ENCODE measurements at regions not wholly inside any gene's neighbourhood (a gene's known extent, or its start where the extent isn't known, plus 50 kb on each side); places are given as distances from the start of the nearest gene placed in this dataset.
A peak's percentile ranks its signal among the peaks of the same experiment; 100 is the strongest.

DNA sequence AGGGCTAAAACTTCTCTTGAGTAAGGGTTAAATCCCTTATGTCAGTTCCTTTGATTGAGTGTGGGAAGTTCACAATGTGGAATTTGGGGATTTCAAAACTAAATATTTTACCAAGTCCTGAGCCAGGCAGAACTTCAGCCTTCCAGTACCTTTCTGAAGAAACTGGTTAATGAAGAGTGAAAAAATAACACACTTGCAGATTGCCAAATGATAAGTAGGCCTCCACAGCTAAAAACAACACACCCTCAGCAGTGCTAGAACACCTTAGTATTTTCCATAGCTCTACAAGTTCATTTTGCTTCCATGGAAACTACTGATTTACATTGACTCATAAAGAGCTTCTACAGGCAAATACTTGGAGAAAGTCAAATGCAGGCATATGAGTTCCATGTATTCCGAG, 326.8 kb downstream of the ZNF674 start:
- ATAC-seq: no peak
- TF ChIP-seq, protein P1, sequence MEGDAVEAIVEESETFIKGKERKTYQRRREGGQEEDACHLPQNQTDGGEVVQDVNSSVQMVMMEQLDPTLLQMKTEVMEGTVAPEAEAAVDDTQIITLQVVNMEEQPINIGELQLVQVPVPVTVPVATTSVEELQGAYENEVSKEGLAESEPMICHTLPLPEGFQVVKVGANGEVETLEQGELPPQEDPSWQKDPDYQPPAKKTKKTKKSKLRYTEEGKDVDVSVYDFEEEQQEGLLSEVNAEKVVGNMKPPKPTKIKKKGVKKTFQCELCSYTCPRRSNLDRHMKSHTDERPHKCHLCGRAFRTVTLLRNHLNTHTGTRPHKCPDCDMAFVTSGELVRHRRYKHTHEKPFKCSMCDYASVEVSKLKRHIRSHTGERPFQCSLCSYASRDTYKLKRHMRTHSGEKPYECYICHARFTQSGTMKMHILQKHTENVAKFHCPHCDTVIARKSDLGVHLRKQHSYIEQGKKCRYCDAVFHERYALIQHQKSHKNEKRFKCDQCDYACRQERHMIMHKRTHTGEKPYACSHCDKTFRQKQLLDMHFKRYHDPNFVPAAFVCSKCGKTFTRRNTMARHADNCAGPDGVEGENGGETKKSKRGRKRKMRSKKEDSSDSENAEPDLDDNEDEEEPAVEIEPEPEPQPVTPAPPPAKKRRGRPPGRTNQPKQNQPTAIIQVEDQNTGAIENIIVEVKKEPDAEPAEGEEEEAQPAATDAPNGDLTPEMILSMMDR (IDR thresholded peaks at IDR 0.05): no peak
- 60 to 73% methylated on average over 1 of the region's 1 CpG for WGBS, 2 donors

DNA sequence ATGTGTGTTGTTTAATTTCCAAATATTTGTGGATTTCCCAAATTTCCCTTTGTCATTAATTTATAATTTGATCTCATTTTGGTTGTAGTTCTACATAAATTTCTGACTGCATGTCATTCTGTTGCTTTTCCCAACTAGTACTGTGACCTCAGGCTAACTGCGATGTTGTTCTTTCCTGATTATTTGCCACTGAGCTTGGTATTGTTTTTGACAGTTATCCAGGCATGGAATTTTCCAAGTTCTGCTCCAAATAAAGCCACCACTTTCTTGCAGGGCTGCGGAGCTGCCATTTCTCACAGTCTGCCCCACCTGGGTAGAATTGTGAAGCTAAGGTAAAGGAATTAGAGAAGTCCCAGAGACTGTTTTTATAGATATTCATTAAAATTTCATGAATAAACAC, 328.8 kb downstream of the ZNF674 start:
- no peaks in the 10 kb centered on the region for H3K36me3 ChIP-seq
- no peaks in the 10 kb centered on the region for H3K9me3 ChIP-seq
- peaks cover 0 to 14% (median 2%) of the 10 kb centered on the region in 4 donors for H3K27me3 ChIP-seq
- no peak overlapping the region for H3K4me3 ChIP-seq
- H3K4me1 ChIP-seq: no peaks in the 10 kb centered on the region
- H3K27ac ChIP-seq: no peak overlapping the region
- no peak for FAIRE-seq
- TF ChIP-seq, protein P1 (IDR thresholded peaks at IDR 0.05): no peak
- intact Hi-C loops (cut with DNase I): no loop called here
- no peak for ATAC-seq
- no peak for DNase-seq
- WGBS, 2 donors: 57 to 59% methylated on average over 2 of the region's 2 CpGs

More for the DNA sequence above, 326.8 kb downstream of the ZNF674 start:
- no peaks in the 10 kb centered on the region for H3K4me1 ChIP-seq
- H3K9me3 ChIP-seq: no peaks in the 10 kb centered on the region
- H3K27me3 ChIP-seq: peaks cover 0 to 14% (median 4%) of the 10 kb centered on the region in 4 donors
- no peaks in the 10 kb centered on the region for H3K36me3 ChIP-seq
- DNase-seq: no peak
- no peak overlapping the region for H3K27ac ChIP-seq
- FAIRE-seq: no peak
- no peak overlapping the region for H3K4me3 ChIP-seq
- intact Hi-C loops (cut with DNase I): no loop called here

DNA sequence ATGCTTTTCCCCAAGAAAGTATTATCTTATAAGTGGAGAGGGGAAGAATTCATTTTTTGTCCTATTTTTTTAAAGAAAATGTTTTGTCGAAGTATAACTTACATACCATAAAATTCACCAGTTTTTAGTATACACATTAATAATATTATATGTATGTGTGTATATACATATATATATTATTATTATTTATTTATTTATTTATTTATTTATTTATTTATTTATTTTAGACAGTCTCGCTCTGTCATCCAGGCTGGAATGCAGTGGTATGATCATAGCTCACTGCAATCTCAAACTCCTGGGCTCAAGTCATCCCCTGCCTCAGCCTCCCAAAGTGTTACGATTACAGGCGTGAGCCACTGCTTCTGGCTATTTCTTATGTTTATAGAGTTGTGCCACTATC, 334.1 kb downstream of the ZNF674 start:
- 91 to 96% methylated on average over 4 of the region's 4 CpGs for WGBS, 2 donors
- TF ChIP-seq, protein P1 (IDR thresholded peaks at IDR 0.05): no peak

DNA sequence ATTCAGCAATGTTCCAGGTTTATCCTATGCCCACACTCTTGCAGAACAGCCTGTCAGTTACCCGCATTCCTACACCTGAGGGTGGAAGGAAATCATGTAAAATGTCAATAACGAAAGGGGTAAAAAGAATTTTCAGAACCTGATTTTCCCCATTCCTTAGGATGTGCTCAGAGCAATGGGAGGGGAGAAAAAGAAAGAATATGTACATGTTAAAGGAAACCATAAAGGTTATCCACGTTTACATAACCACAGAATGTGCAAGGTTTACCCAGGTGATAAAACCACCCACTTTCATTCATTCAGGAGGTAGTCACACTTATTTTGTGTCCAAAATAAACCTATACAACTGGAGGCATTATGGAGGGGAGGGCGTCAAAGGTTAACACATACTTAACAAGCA, 335.5 kb downstream of the ZNF674 start:
- H3K36me3 ChIP-seq: no peaks in the 10 kb centered on the region
- peaks cover 0 to 4% (median 0%) of the 10 kb centered on the region in 4 donors for H3K27me3 ChIP-seq
- no peak overlapping the region for H3K4me3 ChIP-seq
- FAIRE-seq (no peak), DNase-seq (no peak), ATAC-seq (no peak)
- intact Hi-C loops (cut with DNase I): no loop called here
- H3K27ac ChIP-seq: no peak overlapping the region
- TF ChIP-seq, protein P1 (IDR thresholded peaks at IDR 0.05): no peak
- H3K9me3 ChIP-seq: no peaks in the 10 kb centered on the region
- 28 to 29% methylated on average over 4 of the region's 4 CpGs for WGBS, 2 donors
- H3K4me1 ChIP-seq: no peaks in the 10 kb centered on the region

More for the DNA sequence above, 334.1 kb downstream of the ZNF674 start:
- no peaks in the 10 kb centered on the region for H3K4me1 ChIP-seq
- DNase-seq (no peak), FAIRE-seq (no peak), ATAC-seq (no peak)
- H3K9me3 ChIP-seq: no peaks in the 10 kb centered on the region
- H3K36me3 ChIP-seq: no peaks in the 10 kb centered on the region
- no peak overlapping the region for H3K4me3 ChIP-seq
- H3K27me3 ChIP-seq: peaks cover 0 to 7% (median 0%) of the 10 kb centered on the region in 4 donors
- intact Hi-C loops (cut with DNase I): no loop called here
- no peak overlapping the region for H3K27ac ChIP-seq

DNA sequence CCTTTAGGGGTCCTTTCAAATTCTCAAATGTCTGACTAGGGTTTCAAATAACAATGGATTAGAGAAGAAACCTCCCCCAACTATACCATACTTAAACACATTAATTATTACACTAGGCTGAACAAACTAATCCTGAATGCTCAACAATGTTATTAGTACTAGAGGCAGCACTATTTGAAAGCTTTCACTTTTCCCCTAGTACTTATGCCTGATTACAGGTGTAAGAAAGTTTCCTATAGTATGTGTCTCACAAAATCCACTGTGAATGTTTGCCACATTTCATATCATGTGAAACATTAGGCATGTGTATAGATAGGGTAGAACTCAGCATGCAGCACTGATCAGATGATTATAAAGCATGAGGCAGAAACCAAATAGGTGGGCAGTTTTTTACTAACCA, 336.2 kb downstream of the ZNF674 start:
- peak; percentile 86 for FAIRE-seq
- Histone ChIP-seq H3K9me3 (no peaks in the 10 kb centered on the region), H3K4me1 (no peaks in the 10 kb centered on the region), H3K27me3 (no peaks in the 10 kb centered on the region), H3K27ac (no peak overlapping the region), H3K36me3 (no peaks in the 10 kb centered on the region), H3K4me3 (no peak overlapping the region)
- no peak for ATAC-seq
- DNase-seq: no peak
- intact Hi-C loops (cut with DNase I): no loop called here
- TF ChIP-seq, protein P1 (IDR thresholded peaks at IDR 0.05): no peak
